ENCODE measurements at regions not wholly inside any gene's neighbourhood (a gene's known extent, or its start where the extent isn't known, plus 50 kb on each side); places are given as distances from the start of the nearest gene placed in this dataset.

DNA sequence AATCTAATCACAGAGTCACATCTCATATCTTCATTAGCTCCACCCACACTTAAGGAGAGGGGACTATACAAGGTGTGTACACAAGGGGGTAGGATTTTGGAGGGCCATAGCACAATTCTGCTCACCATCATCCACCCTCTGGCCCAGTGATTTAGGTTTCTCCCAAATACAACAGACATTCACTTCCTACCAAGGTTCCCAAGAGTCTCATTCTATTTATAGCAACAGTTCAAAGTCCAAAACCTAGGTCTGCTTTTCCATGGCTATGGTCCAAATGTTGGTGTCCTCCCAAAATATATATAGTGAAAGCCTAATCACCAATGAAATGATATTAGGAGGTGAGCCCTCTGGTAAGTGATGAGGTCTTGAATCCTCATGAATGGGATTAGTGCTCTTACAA lies 353.2 kb upstream of the PLD5 start:
- TF ChIP-seq, protein P1, sequence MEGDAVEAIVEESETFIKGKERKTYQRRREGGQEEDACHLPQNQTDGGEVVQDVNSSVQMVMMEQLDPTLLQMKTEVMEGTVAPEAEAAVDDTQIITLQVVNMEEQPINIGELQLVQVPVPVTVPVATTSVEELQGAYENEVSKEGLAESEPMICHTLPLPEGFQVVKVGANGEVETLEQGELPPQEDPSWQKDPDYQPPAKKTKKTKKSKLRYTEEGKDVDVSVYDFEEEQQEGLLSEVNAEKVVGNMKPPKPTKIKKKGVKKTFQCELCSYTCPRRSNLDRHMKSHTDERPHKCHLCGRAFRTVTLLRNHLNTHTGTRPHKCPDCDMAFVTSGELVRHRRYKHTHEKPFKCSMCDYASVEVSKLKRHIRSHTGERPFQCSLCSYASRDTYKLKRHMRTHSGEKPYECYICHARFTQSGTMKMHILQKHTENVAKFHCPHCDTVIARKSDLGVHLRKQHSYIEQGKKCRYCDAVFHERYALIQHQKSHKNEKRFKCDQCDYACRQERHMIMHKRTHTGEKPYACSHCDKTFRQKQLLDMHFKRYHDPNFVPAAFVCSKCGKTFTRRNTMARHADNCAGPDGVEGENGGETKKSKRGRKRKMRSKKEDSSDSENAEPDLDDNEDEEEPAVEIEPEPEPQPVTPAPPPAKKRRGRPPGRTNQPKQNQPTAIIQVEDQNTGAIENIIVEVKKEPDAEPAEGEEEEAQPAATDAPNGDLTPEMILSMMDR (IDR thresholded peaks at IDR 0.05; ENCODE audit: insufficient read depth in 1 of 2, low read depth in 1 of 2, low read length in 1 of 2, severe bottlenecking in 1 of 2, unreplicated experiment in 1 of 2): no peak
- H3K27me3 Mint-ChIP-seq (ENCODE audit: insufficient read depth, unreplicated experiment): peaks cover 2% of the 10 kb centered on the region
- no peaks in the 10 kb centered on the region for H3K4me1 Mint-ChIP-seq (ENCODE audit: low read depth, unreplicated experiment)
- no peaks in the 10 kb centered on the region for H3K9me3 ChIP-seq
- no peaks in the 10 kb centered on the region for H3K36me3 Mint-ChIP-seq (ENCODE audit: insufficient read depth, unreplicated experiment)
- DNase-seq: no peak
- no peak overlapping the region for H3K27ac Mint-ChIP-seq (ENCODE audit: unreplicated experiment)
- H3K4me3 Mint-ChIP-seq (ENCODE audit: unreplicated experiment): no peak overlapping the region
- H3K36me3 ChIP-seq (ENCODE audit: control insufficient read depth, insufficient read depth, low read length): no peaks in the 10 kb centered on the region
- no peaks in the 10 kb centered on the region for H3K4me1 ChIP-seq
- ChIA-PET CTCF (no interaction called here), POLR2A (no interaction called here)
- H3K4me3 ChIP-seq (ENCODE audit: low read depth, low read length): no peak overlapping the region
- H3K27me3 ChIP-seq (replicated peaks; ENCODE audit: control insufficient read depth, insufficient read depth, low read length): no peaks in the 10 kb centered on the region
- BruUV-seq (replicated peaks): no TSS peak
- intact Hi-C loops (cut with micrococcal nuclease; ENCODE audit: unreplicated experiment): no loop called here
- H3K9me3 Mint-ChIP-seq (ENCODE audit: unreplicated experiment): no peaks in the 10 kb centered on the region

DNA sequence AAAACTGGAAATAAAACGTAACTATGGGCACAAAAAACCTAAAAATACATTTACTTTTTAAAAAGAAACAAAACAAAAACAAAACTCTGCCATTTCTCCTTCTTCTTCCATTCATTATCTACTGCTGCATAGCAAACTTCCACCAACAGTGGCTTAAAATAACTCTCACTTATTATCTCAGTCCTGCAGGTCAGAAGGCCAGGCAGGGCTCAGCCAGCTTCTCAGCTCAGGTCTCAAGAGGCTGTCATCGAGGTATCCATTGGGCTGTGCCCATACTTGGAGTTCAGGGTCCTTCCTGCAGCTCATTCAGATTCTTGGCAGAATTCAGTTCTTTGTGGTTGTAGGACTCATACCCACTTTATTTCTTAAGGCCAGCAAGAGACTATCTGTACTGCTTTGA lies 352.7 kb upstream of the PLD5 start:
- Mint-ChIP-seq H3K27ac (ENCODE audit: unreplicated experiment) (no peak overlapping the region), H3K4me3 (ENCODE audit: unreplicated experiment) (no peak overlapping the region), H3K4me1 (ENCODE audit: low read depth, unreplicated experiment) (no peaks in the 10 kb centered on the region), H3K9me3 (ENCODE audit: unreplicated experiment) (no peaks in the 10 kb centered on the region), H3K36me3 (ENCODE audit: insufficient read depth, unreplicated experiment) (no peaks in the 10 kb centered on the region), H3K27me3 (ENCODE audit: insufficient read depth, unreplicated experiment) (peaks cover 2% of the 10 kb centered on the region)
- POLR2A ChIA-PET: no interaction called here
- TF ChIP-seq, protein P1 (IDR thresholded peaks at IDR 0.05; ENCODE audit: insufficient read depth in 1 of 2, low read depth in 1 of 2, low read length in 1 of 2, severe bottlenecking in 1 of 2, unreplicated experiment in 1 of 2): no peak
- H3K9me3 ChIP-seq: no peaks in the 10 kb centered on the region
- no peak overlapping the region for H3K4me3 ChIP-seq (ENCODE audit: low read depth, low read length)
- no peaks in the 10 kb centered on the region for H3K4me1 ChIP-seq
- DNase-seq: no peak
- CTCF ChIA-PET: no interaction called here
- intact Hi-C loops (cut with micrococcal nuclease; ENCODE audit: unreplicated experiment): no loop called here
- no peaks in the 10 kb centered on the region for H3K36me3 ChIP-seq (ENCODE audit: control insufficient read depth, insufficient read depth, low read length)
- no TSS peak for BruUV-seq (replicated peaks)
- H3K27me3 ChIP-seq (replicated peaks; ENCODE audit: control insufficient read depth, insufficient read depth, low read length): no peaks in the 10 kb centered on the region

DNA sequence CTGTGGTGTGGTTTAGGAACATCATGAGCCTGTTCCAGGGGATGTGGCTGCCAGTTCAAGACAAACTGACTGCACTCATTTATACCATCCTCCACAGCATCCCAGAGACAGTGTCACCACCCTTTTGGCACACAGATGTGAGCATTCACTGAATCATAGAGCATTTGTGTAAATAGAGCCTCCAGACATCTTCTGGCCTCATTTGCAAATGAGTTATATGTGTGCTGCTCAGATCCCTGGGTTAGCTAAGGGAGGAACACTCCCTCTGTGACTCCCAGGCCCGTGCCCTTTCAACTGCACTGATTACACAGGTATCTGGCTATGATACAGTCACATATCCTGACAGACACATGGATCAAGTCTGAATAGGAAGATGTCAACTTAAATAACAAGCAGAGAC lies 351.5 kb upstream of the PLD5 start:
- DNase-seq: no peak
- no peak overlapping the region for H3K27ac Mint-ChIP-seq (ENCODE audit: unreplicated experiment)
- H3K36me3 Mint-ChIP-seq (ENCODE audit: insufficient read depth, unreplicated experiment): no peaks in the 10 kb centered on the region
- H3K9me3 Mint-ChIP-seq (ENCODE audit: unreplicated experiment): no peaks in the 10 kb centered on the region
- CTCF ChIA-PET: no interaction called here
- BruUV-seq (replicated peaks): no TSS peak
- no peaks in the 10 kb centered on the region for H3K27me3 ChIP-seq (replicated peaks; ENCODE audit: control insufficient read depth, insufficient read depth, low read length)
- no peaks in the 10 kb centered on the region for H3K4me1 ChIP-seq
- no peaks in the 10 kb centered on the region for H3K4me1 Mint-ChIP-seq (ENCODE audit: low read depth, unreplicated experiment)
- H3K9me3 ChIP-seq: no peaks in the 10 kb centered on the region
- H3K36me3 ChIP-seq (ENCODE audit: control insufficient read depth, insufficient read depth, low read length): no peaks in the 10 kb centered on the region
- H3K27me3 Mint-ChIP-seq (ENCODE audit: insufficient read depth, unreplicated experiment): peaks cover 2% of the 10 kb centered on the region
- no peak overlapping the region for H3K4me3 ChIP-seq (ENCODE audit: low read depth, low read length)
- TF ChIP-seq, protein P1 (IDR thresholded peaks at IDR 0.05; ENCODE audit: insufficient read depth in 1 of 2, low read depth in 1 of 2, low read length in 1 of 2, severe bottlenecking in 1 of 2, unreplicated experiment in 1 of 2): no peak
- no peak overlapping the region for H3K4me3 Mint-ChIP-seq (ENCODE audit: unreplicated experiment)
- POLR2A ChIA-PET: no interaction called here
- intact Hi-C loops (cut with micrococcal nuclease; ENCODE audit: unreplicated experiment): no loop called here

All from Caco-2 (cell line).